ENCODE measurements at regions not wholly inside any gene's neighbourhood (a gene's known extent, or its start where the extent isn't known, plus 50 kb on each side); places are given as distances from the start of the nearest gene placed in this dataset.

DNA sequence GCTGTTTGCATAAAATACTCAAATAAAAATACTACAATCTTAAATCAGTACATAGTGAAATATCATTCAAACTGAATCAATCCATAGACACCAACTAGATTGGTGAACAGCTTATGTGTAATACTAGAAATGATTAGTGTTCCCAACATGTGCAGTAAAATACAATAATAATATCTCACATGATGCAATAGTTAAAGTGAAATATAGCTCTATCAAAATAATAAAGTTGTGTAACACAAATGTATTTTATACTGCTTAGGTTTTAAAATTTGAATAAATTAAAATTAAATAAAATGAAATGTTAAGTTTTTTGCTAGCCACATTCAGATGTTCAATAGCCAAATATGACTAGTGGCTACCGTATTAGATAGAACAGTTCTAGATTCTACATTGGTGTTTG lies 714.1 kb downstream of the ZNF385D start:
- Mint-ChIP-seq H3K4me1 (no peaks in the 10 kb centered on the region), H3K4me3 (no peak overlapping the region), H3K27ac (no peak overlapping the region), H3K36me3 (no peaks in the 10 kb centered on the region), H3K9me3 (peaks cover 7% of the 10 kb centered on the region), H3K27me3 (ENCODE audit: low read depth) (no peaks in the 10 kb centered on the region)
- DNase-seq (ENCODE audit: low spot score in 2 of 2, unreplicated experiment in 2 of 2) = no peak
- TF ChIP-seq, protein P1, sequence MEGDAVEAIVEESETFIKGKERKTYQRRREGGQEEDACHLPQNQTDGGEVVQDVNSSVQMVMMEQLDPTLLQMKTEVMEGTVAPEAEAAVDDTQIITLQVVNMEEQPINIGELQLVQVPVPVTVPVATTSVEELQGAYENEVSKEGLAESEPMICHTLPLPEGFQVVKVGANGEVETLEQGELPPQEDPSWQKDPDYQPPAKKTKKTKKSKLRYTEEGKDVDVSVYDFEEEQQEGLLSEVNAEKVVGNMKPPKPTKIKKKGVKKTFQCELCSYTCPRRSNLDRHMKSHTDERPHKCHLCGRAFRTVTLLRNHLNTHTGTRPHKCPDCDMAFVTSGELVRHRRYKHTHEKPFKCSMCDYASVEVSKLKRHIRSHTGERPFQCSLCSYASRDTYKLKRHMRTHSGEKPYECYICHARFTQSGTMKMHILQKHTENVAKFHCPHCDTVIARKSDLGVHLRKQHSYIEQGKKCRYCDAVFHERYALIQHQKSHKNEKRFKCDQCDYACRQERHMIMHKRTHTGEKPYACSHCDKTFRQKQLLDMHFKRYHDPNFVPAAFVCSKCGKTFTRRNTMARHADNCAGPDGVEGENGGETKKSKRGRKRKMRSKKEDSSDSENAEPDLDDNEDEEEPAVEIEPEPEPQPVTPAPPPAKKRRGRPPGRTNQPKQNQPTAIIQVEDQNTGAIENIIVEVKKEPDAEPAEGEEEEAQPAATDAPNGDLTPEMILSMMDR (IDR thresholded peaks at IDR 0.05; ENCODE audit: unreplicated experiment) = no peak

DNA sequence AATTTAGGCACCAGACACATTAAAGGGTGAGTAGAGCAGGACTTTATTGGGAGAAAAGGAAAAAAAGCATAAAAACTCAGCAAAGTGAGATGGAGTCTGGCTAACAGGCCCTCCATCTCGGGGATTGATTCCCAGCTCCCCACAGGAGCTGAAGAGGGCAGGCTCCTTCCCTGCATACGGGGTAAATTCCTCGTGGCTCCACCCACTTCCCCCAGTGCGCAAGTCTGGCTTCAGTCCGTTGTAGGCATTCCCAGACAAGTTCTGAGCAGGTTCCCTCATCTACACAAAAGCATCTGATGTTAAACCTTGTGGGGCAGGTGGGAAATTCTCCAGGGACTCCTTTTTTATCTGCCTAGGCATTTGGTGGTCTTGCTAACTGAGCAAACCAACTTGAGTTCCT lies 722.6 kb downstream of the ZNF385D start:
- H3K27me3 Mint-ChIP-seq (ENCODE audit: low read depth) = no peaks in the 10 kb centered on the region
- no peaks in the 10 kb centered on the region for H3K9me3 Mint-ChIP-seq
- H3K27ac Mint-ChIP-seq = no peak overlapping the region
- H3K36me3 Mint-ChIP-seq = no peaks in the 10 kb centered on the region
- no peak overlapping the region for H3K4me3 Mint-ChIP-seq
- peaks cover 5% of the 10 kb centered on the region for H3K4me1 Mint-ChIP-seq
- TF ChIP-seq, protein P1 (IDR thresholded peaks at IDR 0.05; ENCODE audit: unreplicated experiment) = no peak
- DNase-seq (ENCODE audit: low spot score in 2 of 2, unreplicated experiment in 2 of 2) = no peak

- DNase-seq (ENCODE audit: low spot score in 2 of 2, unreplicated experiment in 2 of 2) = no peak
- peaks cover 5% of the 10 kb centered on the region for H3K4me1 Mint-ChIP-seq
- TF ChIP-seq, protein P1 (IDR thresholded peaks at IDR 0.05; ENCODE audit: unreplicated experiment) = no peak
- no peak overlapping the region for H3K4me3 Mint-ChIP-seq
- H3K9me3 Mint-ChIP-seq = no peaks in the 10 kb centered on the region
- H3K27me3 Mint-ChIP-seq (ENCODE audit: low read depth) = no peaks in the 10 kb centered on the region
- H3K36me3 Mint-ChIP-seq = no peaks in the 10 kb centered on the region
- H3K27ac Mint-ChIP-seq = no peak overlapping the region
Observed at GRCh38 chr3:21024563-21024962, 726.4 kb downstream of the ZNF385D start.

GRCh38 chr3:21020681-21021080 lies 730.3 kb downstream of the ZNF385D start:
- H3K27ac Mint-ChIP-seq = no peak overlapping the region
- no peak for DNase-seq (ENCODE audit: low spot score in 2 of 2, unreplicated experiment in 2 of 2)
- H3K36me3 Mint-ChIP-seq = no peaks in the 10 kb centered on the region
- H3K4me1 Mint-ChIP-seq = peaks cover 4% of the 10 kb centered on the region
- no peak overlapping the region for H3K4me3 Mint-ChIP-seq
- no peaks in the 10 kb centered on the region for H3K27me3 Mint-ChIP-seq (ENCODE audit: low read depth)
- H3K9me3 Mint-ChIP-seq = peaks cover 8% of the 10 kb centered on the region
- TF ChIP-seq, protein P1 (IDR thresholded peaks at IDR 0.05; ENCODE audit: unreplicated experiment) = no peak

- Mint-ChIP-seq H3K4me1 (no peaks in the 10 kb centered on the region), H3K4me3 (no peak overlapping the region), H3K9me3 (peaks cover 14% of the 10 kb centered on the region), H3K36me3 (no peaks in the 10 kb centered on the region), H3K27ac (no peak overlapping the region), H3K27me3 (ENCODE audit: low read depth) (no peaks in the 10 kb centered on the region)
- TF ChIP-seq, protein P1 (IDR thresholded peaks at IDR 0.05; ENCODE audit: unreplicated experiment) = no peak
- DNase-seq (ENCODE audit: low spot score in 2 of 2, unreplicated experiment in 2 of 2) = no peak
Observed at GRCh38 chr3:21020043-21020442, 731.0 kb downstream of the ZNF385D start.

Data from mesothelial cell of epicardium (in vitro differentiated cells).